ENCODE measurements at regions not wholly inside any gene's neighbourhood (a gene's known extent, or its start where the extent isn't known, plus 50 kb on each side); places are given as distances from the start of the nearest gene placed in this dataset.

GRCh38 chr3:144098691-144099090, 127.1 kb downstream of the DIPK2A start:
- DNase-seq (ENCODE audit: extremely low spot score) = no peak
- H3K27ac ChIP-seq (ENCODE audit: low read depth) = no peak overlapping the region
- 92% methylated on average over 7 of the region's 7 CpGs for WGBS
- no peak overlapping the region for H3K4me3 ChIP-seq (ENCODE audit: low read depth, low read length)
- H3K4me1 ChIP-seq (ENCODE audit: insufficient read depth) = no peaks in the 10 kb centered on the region
- no peaks in the 10 kb centered on the region for H3K36me3 ChIP-seq (ENCODE audit: insufficient read depth)

- 15% methylated on average over 1 of the region's 1 CpG for WGBS
These were observed 130.8 kb downstream of the DIPK2A start for GRCh38 chr3:144102421-144102820.

GRCh38 chr3:144104186-144104585, 132.6 kb downstream of the DIPK2A start:
- Histone ChIP-seq H3K36me3 (ENCODE audit: insufficient read depth) (no peaks in the 10 kb centered on the region), H3K4me3 (ENCODE audit: low read depth, low read length) (no peak overlapping the region), H3K27ac (ENCODE audit: low read depth) (no peak overlapping the region), H3K4me1 (ENCODE audit: insufficient read depth) (no peaks in the 10 kb centered on the region)
- WGBS = 50% methylated on average over 3 of the region's 3 CpGs
- DNase-seq (ENCODE audit: extremely low spot score) = no peak

More at GRCh38 chr3:144102421-144102820, 130.8 kb downstream of the DIPK2A start:
- no peak for DNase-seq (ENCODE audit: extremely low spot score)
- H3K36me3 ChIP-seq (ENCODE audit: insufficient read depth) = no peaks in the 10 kb centered on the region
- H3K4me1 ChIP-seq (ENCODE audit: insufficient read depth) = no peaks in the 10 kb centered on the region
- H3K27ac ChIP-seq (ENCODE audit: low read depth) = no peak overlapping the region
- no peak overlapping the region for H3K4me3 ChIP-seq (ENCODE audit: low read depth, low read length)

- H3K4me1 ChIP-seq (ENCODE audit: insufficient read depth) = no peaks in the 10 kb centered on the region
- 95% methylated on average over 1 of the region's 1 CpG for WGBS
- no peak for DNase-seq (ENCODE audit: extremely low spot score)
- no peak overlapping the region for H3K27ac ChIP-seq (ENCODE audit: low read depth)
- no peak overlapping the region for H3K4me3 ChIP-seq (ENCODE audit: low read depth, low read length)
- no peaks in the 10 kb centered on the region for H3K36me3 ChIP-seq (ENCODE audit: insufficient read depth)
These were observed 133.1 kb downstream of the DIPK2A start for GRCh38 chr3:144104679-144105078.

GRCh38 chr3:144105542-144105941, 133.9 kb downstream of the DIPK2A start:
- no peak overlapping the region for H3K27ac ChIP-seq (ENCODE audit: low read depth)

GRCh38 chr3:144106970-144107369, 135.3 kb downstream of the DIPK2A start:
- no peak overlapping the region for H3K27ac ChIP-seq (ENCODE audit: low read depth)
- DNase-seq (ENCODE audit: extremely low spot score) = no peak
- no peaks in the 10 kb centered on the region for H3K36me3 ChIP-seq (ENCODE audit: insufficient read depth)
- 89% methylated on average over 3 of the region's 3 CpGs for WGBS
- H3K4me1 ChIP-seq (ENCODE audit: insufficient read depth) = no peaks in the 10 kb centered on the region
- no peak overlapping the region for H3K4me3 ChIP-seq (ENCODE audit: low read depth, low read length)

More at GRCh38 chr3:144105542-144105941, 133.9 kb downstream of the DIPK2A start:
- Histone ChIP-seq H3K36me3 (ENCODE audit: insufficient read depth) (no peaks in the 10 kb centered on the region), H3K4me1 (ENCODE audit: insufficient read depth) (no peaks in the 10 kb centered on the region), H3K4me3 (ENCODE audit: low read depth, low read length) (no peak overlapping the region)
- 85% methylated on average over 3 of the region's 3 CpGs for WGBS
- DNase-seq (ENCODE audit: extremely low spot score) = no peak

- Histone ChIP-seq H3K27ac (ENCODE audit: low read depth) (no peak overlapping the region), H3K4me3 (ENCODE audit: low read depth, low read length) (no peak overlapping the region), H3K4me1 (ENCODE audit: insufficient read depth) (no peaks in the 10 kb centered on the region), H3K36me3 (ENCODE audit: insufficient read depth) (no peaks in the 10 kb centered on the region)
- 99% methylated on average over 1 of the region's 1 CpG for WGBS
- DNase-seq (ENCODE audit: extremely low spot score) = no peak
These were observed 136.3 kb downstream of the DIPK2A start for GRCh38 chr3:144107923-144108322.

GRCh38 chr3:144109944-144110343, 138.3 kb downstream of the DIPK2A start:
- Histone ChIP-seq H3K4me1 (ENCODE audit: insufficient read depth) (no peaks in the 10 kb centered on the region), H3K27ac (ENCODE audit: low read depth) (no peak overlapping the region), H3K36me3 (ENCODE audit: insufficient read depth) (no peaks in the 10 kb centered on the region), H3K4me3 (ENCODE audit: low read depth, low read length) (no peak overlapping the region)
- no peak for DNase-seq (ENCODE audit: extremely low spot score)
- 93% methylated on average over 3 of the region's 3 CpGs for WGBS

- Histone ChIP-seq H3K27ac (ENCODE audit: low read depth) (no peak overlapping the region), H3K4me1 (ENCODE audit: insufficient read depth) (no peaks in the 10 kb centered on the region), H3K36me3 (ENCODE audit: insufficient read depth) (no peaks in the 10 kb centered on the region), H3K4me3 (ENCODE audit: low read depth, low read length) (no peak overlapping the region)
- WGBS = 55% methylated on average over 2 of the region's 2 CpGs
- DNase-seq (ENCODE audit: extremely low spot score) = no peak
These were observed 140.4 kb downstream of the DIPK2A start for GRCh38 chr3:144112036-144112435.

- no peak overlapping the region for H3K4me3 ChIP-seq (ENCODE audit: low read depth, low read length)
- WGBS = 93% methylated on average over 3 of the region's 3 CpGs
- no peaks in the 10 kb centered on the region for H3K4me1 ChIP-seq (ENCODE audit: insufficient read depth)
- DNase-seq (ENCODE audit: extremely low spot score) = no peak
- no peaks in the 10 kb centered on the region for H3K36me3 ChIP-seq (ENCODE audit: insufficient read depth)
- no peak overlapping the region for H3K27ac ChIP-seq (ENCODE audit: low read depth)
These were observed 140.8 kb downstream of the DIPK2A start for GRCh38 chr3:144112437-144112836.

GRCh38 chr3:144114767-144115166, 143.1 kb downstream of the DIPK2A start:
- Histone ChIP-seq H3K36me3 (ENCODE audit: insufficient read depth) (no peaks in the 10 kb centered on the region), H3K4me1 (ENCODE audit: insufficient read depth) (no peaks in the 10 kb centered on the region)
- DNase-seq (ENCODE audit: extremely low spot score) = no peak

GRCh38 chr3:144119633-144120032, 148.0 kb downstream of the DIPK2A start:
- WGBS = 74% methylated on average over 1 of the region's 1 CpG
- Histone ChIP-seq H3K4me1 (ENCODE audit: insufficient read depth) (no peaks in the 10 kb centered on the region), H3K27ac (ENCODE audit: low read depth) (no peak overlapping the region), H3K4me3 (ENCODE audit: low read depth, low read length) (no peak overlapping the region), H3K36me3 (ENCODE audit: insufficient read depth) (no peaks in the 10 kb centered on the region)
- no peak for DNase-seq (ENCODE audit: extremely low spot score)

More at GRCh38 chr3:144114767-144115166, 143.1 kb downstream of the DIPK2A start:
- H3K4me3 ChIP-seq (ENCODE audit: low read depth, low read length) = no peak overlapping the region
- WGBS = 73% methylated on average over 2 of the region's 2 CpGs
- no peak overlapping the region for H3K27ac ChIP-seq (ENCODE audit: low read depth)

GRCh38 chr3:144121661-144122060, 150.0 kb downstream of the DIPK2A start:
- Histone ChIP-seq H3K4me1 (ENCODE audit: insufficient read depth) (no peaks in the 10 kb centered on the region), H3K4me3 (ENCODE audit: low read depth, low read length) (no peak overlapping the region), H3K27ac (ENCODE audit: low read depth) (no peak overlapping the region), H3K36me3 (ENCODE audit: insufficient read depth) (no peaks in the 10 kb centered on the region)
- DNase-seq (ENCODE audit: extremely low spot score) = no peak

GRCh38 chr3:144127014-144127413, 155.4 kb downstream of the DIPK2A start:
- Histone ChIP-seq H3K4me1 (ENCODE audit: insufficient read depth) (no peaks in the 10 kb centered on the region), H3K27ac (ENCODE audit: low read depth) (no peak overlapping the region), H3K36me3 (ENCODE audit: insufficient read depth) (no peaks in the 10 kb centered on the region), H3K4me3 (ENCODE audit: low read depth, low read length) (no peak overlapping the region)
- WGBS = 68% methylated on average over 3 of the region's 3 CpGs
- DNase-seq (ENCODE audit: extremely low spot score) = no peak

GRCh38 chr3:144127700-144128099, 156.1 kb downstream of the DIPK2A start:
- 77% methylated on average over 2 of the region's 2 CpGs for WGBS
- H3K4me1 ChIP-seq (ENCODE audit: insufficient read depth) = no peaks in the 10 kb centered on the region
- no peak overlapping the region for H3K27ac ChIP-seq (ENCODE audit: low read depth)
- no peak overlapping the region for H3K4me3 ChIP-seq (ENCODE audit: low read depth, low read length)
- H3K36me3 ChIP-seq (ENCODE audit: insufficient read depth) = no peaks in the 10 kb centered on the region
- peak; percentile 59 for DNase-seq (ENCODE audit: extremely low spot score)

Data from urinary bladder (tissue), 3 donors.